Endothelial cell of umbilical vein (primary cell): ENCODE measurements at regions not wholly inside any gene's neighbourhood (a gene's known extent, or its start where the extent isn't known, plus 50 kb on each side); places are given as distances from the start of the nearest gene placed in this dataset.

Source experiments
- CTCF ChIP-seq, 2 donors: IDR thresholded peaks; 1 replicate in 1 of 2; 2 replicates in 1 of 2; pipeline ENCODE4 v1.5.1; 2011; ENCODE audit warnings: low read length in 2 of 2, mild to moderate bottlenecking in 2 of 2, moderate library complexity in 2 of 2, control low read depth in 1 of 2, inconsistent platforms in 1 of 2, low read depth in 1 of 2; ENCODE audit not compliant: insufficient read depth in 1 of 2; ENCODE audit errors: extremely low read depth in 1 of 2
- POLR2A ChIP-seq: IDR thresholded peaks from 2 replicates; pipeline ENCODE4 v1.6.1; 2012; ENCODE audit warnings: low read depth, mild to moderate bottlenecking, control low read depth, low read length

GRCh38 chr2:15693926-15694588 lies 102.4 kb downstream of the DDX1 start:
- TF ChIP-seq CTCF (IDR thresholded peaks at IDR 0.05; ENCODE audit: extremely low read depth in 1 of 2, insufficient read depth in 1 of 2, low read depth in 1 of 2, low read length in 2 of 2) = no peak
- TF ChIP-seq POLR2A = no peak
